GM18502 (cell line): ENCODE measurements at regions not wholly inside any gene's neighbourhood (a gene's known extent, or its start where the extent isn't known, plus 50 kb on each side); places are given as distances from the start of the nearest gene placed in this dataset.
A peak's percentile ranks its signal among the peaks of the same experiment; 100 is the strongest.

Experiments
- ATAC-seq: cut with Tn5 transposase; IDR thresholded peaks from one replicate; pipeline ENCODE4 v1.9.1; 2021; ENCODE audit warnings: mild to moderate bottlenecking; ENCODE audit not compliant: unreplicated experiment, poor library complexity

GRCh38 chr2:9753665-9754531 lies 89.4 kb upstream of the TAF1B start:
- peak; percentile 1 for ATAC-seq

- ATAC-seq: no peak
Observed at GRCh38 chr2:9754532-9754887, 88.8 kb upstream of the TAF1B start.

GRCh38 chr2:9755008-9755407 lies 88.3 kb upstream of the TAF1B start:
- ATAC-seq: no peak

GRCh38 chr2:9755638-9756037 lies 87.6 kb upstream of the TAF1B start:
- no peak for ATAC-seq

GRCh38 chr2:9756692-9757250 lies 86.5 kb upstream of the TAF1B start:
- ATAC-seq: no peak

- no peak for ATAC-seq
Observed at GRCh38 chr2:9757501-9758264, 85.6 kb upstream of the TAF1B start.

- ATAC-seq: no peak
Observed at GRCh38 chr2:9758741-9759140, 84.5 kb upstream of the TAF1B start.

GRCh38 chr2:9760069-9760901 lies 83.0 kb upstream of the TAF1B start:
- no peak for ATAC-seq

GRCh38 chr2:9760902-9761228 lies 82.4 kb upstream of the TAF1B start:
- ATAC-seq: no peak

GRCh38 chr2:9761577-9761976 lies 81.7 kb upstream of the TAF1B start:
- ATAC-seq: no peak

- ATAC-seq: no peak
Observed at GRCh38 chr2:9762164-9762563, 81.1 kb upstream of the TAF1B start.

GRCh38 chr2:9762941-9763340 lies 80.3 kb upstream of the TAF1B start:
- ATAC-seq: no peak

GRCh38 chr2:9763356-9764152 lies 79.7 kb upstream of the TAF1B start:
- ATAC-seq: no peak

GRCh38 chr2:9764153-9764778 lies 79.0 kb upstream of the TAF1B start:
- no peak for ATAC-seq

GRCh38 chr2:9765611-9766531 lies 77.4 kb upstream of the TAF1B start:
- ATAC-seq: no peak

GRCh38 chr2:9767656-9768281 lies 75.5 kb upstream of the TAF1B start:
- ATAC-seq: no peak

- no peak for ATAC-seq
Observed at GRCh38 chr2:9768388-9768787, 74.9 kb upstream of the TAF1B start.
